ENCODE measurements at regions not wholly inside any gene's neighbourhood (a gene's known extent, or its start where the extent isn't known, plus 50 kb on each side); places are given as distances from the start of the nearest gene placed in this dataset.

GRCh38 chr1:4086921-4087320, 186.8 kb upstream of the C1orf174 start:
- no peak for TF ChIP-seq CTCF (IDR thresholded peaks at IDR 0.05; ENCODE audit: insufficient read depth, low read length, poor library complexity, severe bottlenecking)
- no peak for TF ChIP-seq EZH2phosphoT487 (conservative IDR thresholded peaks at IDR 0.05; ENCODE audit: low read length)
